Cardiac fibroblast (primary cell): ENCODE measurements at regions not wholly inside any gene's neighbourhood (a gene's known extent, or its start where the extent isn't known, plus 50 kb on each side); places are given as distances from the start of the nearest gene placed in this dataset.

Source experiments
- DNase-seq, 2 donors: peaks; one replicate each; pipeline versions ENCODE4 v3.0.0 to v3.0.0-alpha.2; 2010; ENCODE audit warnings: low read depth in 2 of 2
- H3K4me3 ChIP-seq, 2 donors: replicated peaks in 1 of 2; 1 replicate in 1 of 2; 2 replicates in 1 of 2; pipeline ENCODE4 v1.5.1; 2011; ENCODE audit warnings: low read depth in 2 of 2, low read length in 2 of 2, mild to moderate bottlenecking in 2 of 2, moderate library complexity in 1 of 2
- CTCF ChIP-seq: IDR thresholded peaks from one replicate; pipeline ENCODE4 v1.5.1; 2011; ENCODE audit warnings: low read depth, mild to moderate bottlenecking, low read length, inconsistent platforms

- no peak overlapping the region for H3K4me3 ChIP-seq
- no peak for TF ChIP-seq CTCF
- DNase-seq: no peak
These were observed 112.3 kb upstream of the SHOX start for GRCh38 chrX:518319-518718.

- DNase-seq: no peak
- no peak for TF ChIP-seq CTCF
- H3K4me3 ChIP-seq: no peak overlapping the region
These were observed 110.8 kb upstream of the SHOX start for GRCh38 chrX:519741-520140.

GRCh38 chrX:522456-522855 is 108.1 kb upstream of the SHOX start:
- no peak for DNase-seq
- no peak for TF ChIP-seq CTCF

GRCh38 chrX:525134-525533 is 105.5 kb upstream of the SHOX start:
- TF ChIP-seq CTCF: no peak
- H3K4me3 ChIP-seq: no peak overlapping the region
- no peak for DNase-seq

More at GRCh38 chrX:522456-522855, 108.1 kb upstream of the SHOX start:
- no peak overlapping the region for H3K4me3 ChIP-seq

GRCh38 chrX:526295-527224 is 104.0 kb upstream of the SHOX start:
- H3K4me3 ChIP-seq: no peak overlapping the region
- no peak for TF ChIP-seq CTCF
- DNase-seq: no peak

- no peak for DNase-seq
- H3K4me3 ChIP-seq: no peak overlapping the region
- TF ChIP-seq CTCF: no peak
These were observed 99.6 kb upstream of the SHOX start for GRCh38 chrX:530726-531610.
